Kidney tubule cell (primary cell): ENCODE measurements at regions not wholly inside any gene's neighbourhood (a gene's known extent, or its start where the extent isn't known, plus 50 kb on each side); places are given as distances from the start of the nearest gene placed in this dataset.

ENCODE experiments used
- DNase-seq: peaks from one replicate; pipeline ENCODE4 v3.0.0-alpha.2; 2018; ENCODE audit warnings: low spot score

DNA sequence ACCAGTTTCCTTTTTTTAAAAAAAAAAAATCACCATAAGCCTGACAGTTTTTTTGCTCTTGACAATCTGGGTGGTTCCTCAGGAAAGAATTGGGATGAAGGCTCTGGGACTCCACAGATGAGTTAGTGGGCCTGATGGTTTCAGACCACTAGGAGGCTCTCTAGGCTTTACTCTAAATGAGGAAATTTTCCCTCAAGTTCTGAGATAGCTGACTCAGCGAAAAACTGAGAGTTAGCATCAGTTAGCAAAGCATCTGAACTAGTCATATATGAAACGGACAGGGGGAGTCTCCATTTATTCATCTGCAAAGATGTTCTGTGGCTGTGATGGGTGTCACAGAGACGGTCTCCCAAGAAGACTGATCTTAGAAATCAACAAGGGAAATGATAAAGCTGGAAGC lies 314.3 kb upstream of the OR4E1 start:
- peak; percentile 43 for DNase-seq

DNA sequence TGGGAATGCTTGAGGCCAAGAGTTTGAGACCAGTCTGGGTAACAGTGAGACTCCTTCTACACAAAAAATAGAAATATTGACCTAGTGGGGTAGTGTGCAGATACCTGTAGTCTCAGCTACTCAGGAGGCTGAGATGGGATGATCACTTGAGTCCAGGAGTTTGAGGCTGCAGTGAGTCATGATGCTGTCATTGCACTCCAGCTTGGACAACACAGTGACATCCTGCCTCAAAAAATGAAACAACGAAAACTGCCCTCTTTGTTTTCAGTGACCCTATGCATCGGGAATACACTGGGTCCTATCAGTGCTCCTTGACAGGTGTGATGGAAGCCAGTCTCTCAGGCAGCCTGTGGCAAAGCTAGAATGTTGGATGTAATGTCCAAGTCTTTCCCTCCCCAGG lies 311.5 kb upstream of the OR4E1 start:
- peak; percentile 45 for DNase-seq

DNA sequence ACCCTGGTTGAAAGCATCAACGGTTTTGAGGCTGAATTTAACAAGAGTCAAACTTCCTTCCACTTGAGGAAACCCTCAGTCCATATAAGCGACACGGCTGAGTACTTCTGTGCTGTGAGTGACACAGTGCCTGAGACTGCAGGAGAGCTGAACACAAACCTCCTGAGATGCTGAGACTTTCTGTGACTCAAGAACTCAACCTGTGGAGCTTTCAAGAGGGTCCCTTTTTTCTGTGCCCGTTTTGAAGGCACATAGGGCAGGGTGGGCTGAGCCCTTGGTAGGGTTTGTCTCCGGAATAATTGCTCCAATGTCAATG lies 305.3 kb upstream of the OR4E1 start:
- DNase-seq = no peak

GRCh38 chr14:21978184-21978998 lies 304.8 kb upstream of the OR4E1 start:
- DNase-seq = peak; percentile 53

DNA sequence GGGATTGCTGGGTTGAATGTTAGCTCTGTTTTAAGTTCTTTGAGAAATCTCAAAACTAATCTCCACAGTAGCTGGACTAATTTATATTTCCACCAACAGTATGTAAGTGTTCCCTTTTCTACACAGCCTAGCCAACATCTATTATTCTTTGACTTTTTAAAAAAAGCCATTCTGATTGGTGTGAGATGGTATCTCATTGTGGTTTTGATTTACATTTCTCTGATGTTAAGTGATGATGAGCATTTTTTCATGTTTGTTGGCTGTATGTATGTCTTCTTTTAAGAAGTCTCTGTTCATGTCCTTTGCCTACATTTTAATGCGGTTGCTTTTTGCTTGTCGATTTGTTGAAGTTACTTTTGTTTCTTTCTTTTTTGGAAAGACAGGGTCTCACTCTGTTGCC lies 301.1 kb upstream of the OR4E1 start:
- DNase-seq = no peak

DNA sequence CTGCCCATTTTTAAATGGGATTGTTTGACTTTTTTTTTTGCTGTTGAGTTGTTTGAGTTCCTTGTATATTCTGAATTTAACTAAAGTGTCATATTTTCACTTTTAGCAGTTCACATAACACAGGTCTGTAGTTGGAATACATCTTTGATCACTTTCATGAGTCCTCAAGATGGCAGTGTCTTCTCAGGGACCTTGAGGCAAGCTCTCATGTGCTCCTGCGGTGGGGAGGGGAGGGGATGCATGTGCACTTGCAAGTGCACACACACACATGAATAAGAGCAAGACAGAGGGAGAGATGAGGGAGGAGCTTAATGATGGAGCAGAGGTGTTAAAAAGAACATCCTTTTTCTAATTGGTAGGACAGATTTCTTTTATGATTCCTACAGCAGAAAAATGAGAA lies 291.4 kb upstream of the OR4E1 start:
- DNase-seq = no peak

GRCh38 chr14:21964180-21964579 lies 290.6 kb upstream of the OR4E1 start:
- DNase-seq = no peak

DNA sequence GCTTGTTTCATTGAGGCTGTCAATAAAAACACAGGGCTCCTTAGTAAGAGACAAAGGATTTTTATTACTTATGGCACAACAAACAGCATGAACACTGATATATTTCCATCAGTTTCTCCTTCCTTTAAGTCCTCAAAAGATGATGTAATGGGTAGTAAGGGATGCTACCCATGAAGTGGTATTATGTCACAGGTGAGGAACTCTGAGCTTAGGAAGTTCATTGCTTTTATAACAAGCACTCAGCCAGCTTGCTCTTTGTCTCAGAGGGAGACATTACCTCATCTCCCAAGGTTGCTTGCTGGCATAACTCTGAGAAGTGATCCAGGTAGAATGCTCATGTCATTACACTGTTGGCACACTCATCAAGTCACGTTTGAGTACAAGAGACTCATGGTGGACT lies 287.0 kb upstream of the OR4E1 start:
- no peak for DNase-seq

- DNase-seq = no peak
Measured at GRCh38 chr14:21941885-21942284, 268.3 kb upstream of the OR4E1 start.

DNA sequence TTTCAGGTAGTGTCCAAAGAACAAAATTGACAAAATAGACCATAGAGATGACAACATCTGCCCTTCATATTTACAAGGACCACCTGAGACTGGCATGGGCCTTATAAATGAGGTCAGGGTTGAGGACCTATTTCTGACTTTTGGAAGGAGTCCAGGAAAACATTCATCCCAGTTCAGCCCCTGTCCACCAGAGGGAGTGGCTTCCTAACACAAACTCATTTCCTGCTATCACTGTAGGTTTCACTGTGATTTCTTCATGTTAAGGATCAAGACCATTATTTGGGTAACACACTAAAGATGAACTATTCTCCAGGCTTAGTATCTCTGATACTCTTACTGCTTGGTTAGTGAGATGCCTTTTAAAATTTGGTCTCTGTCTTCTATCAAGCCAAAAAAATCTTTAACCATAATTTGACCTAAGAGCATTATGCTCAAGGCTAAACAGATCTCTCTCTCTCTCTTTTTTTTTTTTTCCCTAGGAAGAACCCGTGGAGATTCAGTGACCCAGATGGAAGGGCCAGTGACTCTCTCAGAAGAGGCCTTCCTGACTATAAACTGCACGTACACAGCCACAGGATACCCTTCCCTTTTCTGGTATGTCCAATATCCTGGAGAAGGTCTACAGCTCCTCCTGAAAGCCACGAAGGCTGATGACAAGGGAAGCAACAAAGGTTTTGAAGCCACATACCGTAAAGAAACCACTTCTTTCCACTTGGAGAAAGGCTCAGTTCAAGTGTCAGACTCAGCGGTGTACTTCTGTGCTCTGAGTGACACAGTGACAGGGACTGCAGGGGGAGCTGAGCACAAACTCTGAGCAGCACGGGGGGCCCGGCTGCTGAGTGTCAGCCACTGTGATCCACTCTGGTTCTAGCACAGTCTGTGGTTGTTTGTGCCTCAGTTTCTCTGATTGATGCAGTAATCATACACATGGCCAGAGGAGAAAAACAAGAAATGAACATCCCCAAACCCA lies 267.6 kb upstream of the OR4E1 start:
- peak; percentile 50 for DNase-seq

- no peak for DNase-seq
Measured at GRCh38 chr14:21939836-21940235, 266.2 kb upstream of the OR4E1 start.

DNA sequence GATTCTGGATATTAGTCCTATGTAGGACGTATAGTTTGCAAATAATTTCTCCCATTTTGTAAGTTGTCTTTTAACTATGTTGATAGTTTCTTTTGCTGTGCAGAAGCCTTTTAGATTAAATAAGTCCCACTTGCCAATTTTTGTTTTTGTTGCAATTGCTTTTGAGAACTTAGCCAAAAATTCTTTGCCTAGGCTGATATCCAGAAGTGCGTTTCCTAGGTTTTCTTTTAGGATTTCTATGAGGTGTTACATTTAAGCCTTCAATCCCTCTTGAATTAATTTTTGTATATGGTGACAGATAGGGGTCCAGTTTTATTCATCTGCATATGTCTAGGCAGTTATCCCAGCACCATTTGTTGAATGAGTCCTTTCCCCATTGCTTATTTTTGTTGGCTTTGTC lies 264.4 kb upstream of the OR4E1 start:
- no peak for DNase-seq

- peak; percentile 26 for DNase-seq
Measured at GRCh38 chr14:21933681-21934080, 260.1 kb upstream of the OR4E1 start.

- DNase-seq = no peak
Measured at GRCh38 chr14:21924479-21924878, 250.9 kb upstream of the OR4E1 start.

DNA sequence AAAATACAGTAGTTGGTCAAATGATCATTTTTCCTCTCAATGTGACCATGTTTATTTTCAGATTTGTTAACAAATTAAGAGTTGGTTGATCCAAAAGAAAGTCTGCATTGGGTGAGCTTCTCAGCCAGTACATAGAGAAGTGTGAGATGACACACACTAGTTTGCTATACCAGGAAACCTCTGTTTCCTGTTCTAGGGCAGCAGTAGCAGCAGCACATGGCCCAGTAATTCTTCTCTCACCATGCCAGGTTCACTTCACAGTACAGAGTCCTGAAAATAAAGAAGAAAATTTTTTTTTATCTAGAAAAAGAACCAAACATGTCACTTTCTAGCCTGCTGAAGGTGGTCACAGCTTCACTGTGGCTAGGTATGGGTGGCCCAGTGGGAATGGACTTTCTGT lies 250.2 kb upstream of the OR4E1 start:
- no peak for DNase-seq

DNA sequence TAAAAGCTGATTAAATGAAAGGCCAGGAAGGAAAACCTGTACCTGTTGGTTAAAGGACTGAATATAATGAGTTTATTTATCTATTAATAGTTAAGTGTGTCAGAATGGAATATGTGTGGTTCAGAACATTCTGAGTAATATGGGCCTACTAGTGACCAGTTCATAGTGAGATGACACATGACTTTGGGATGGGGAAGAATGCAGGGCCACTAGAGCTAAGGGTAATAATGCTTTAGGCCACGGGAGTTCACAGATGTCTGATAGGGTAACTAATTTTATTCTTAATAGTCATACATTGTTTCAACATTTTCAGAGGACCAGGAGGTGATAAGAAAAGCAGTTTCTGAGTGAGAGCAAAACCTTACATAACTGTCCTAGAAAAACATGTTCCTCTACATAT lies 247.8 kb upstream of the OR4E1 start:
- peak; percentile 61 for DNase-seq

GRCh38 chr14:21917699-21918436 lies 244.2 kb upstream of the OR4E1 start:
- peak; percentile 69 for DNase-seq

DNA sequence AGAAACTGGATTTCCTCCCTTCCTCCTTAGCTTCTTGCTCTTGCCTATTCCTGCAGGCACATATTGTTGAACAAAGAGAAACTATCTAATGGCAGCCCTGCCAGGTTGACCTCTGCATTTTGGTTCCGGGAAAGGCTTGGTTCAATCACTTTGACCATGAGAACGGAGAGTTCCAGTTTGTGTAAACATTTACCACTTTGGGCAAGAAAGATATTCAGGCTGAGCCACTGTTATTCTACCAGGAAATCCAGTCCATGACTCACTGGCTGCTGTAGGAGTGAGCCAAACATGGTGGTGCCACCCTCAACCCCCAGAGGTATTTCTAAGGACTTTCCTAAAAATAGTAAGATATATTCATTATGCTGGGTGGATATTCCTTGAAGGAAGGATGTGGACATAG lies 242.2 kb upstream of the OR4E1 start:
- DNase-seq = peak; percentile 72

GRCh38 chr14:21913759-21914158 lies 240.1 kb upstream of the OR4E1 start:
- DNase-seq = peak; percentile 82

DNA sequence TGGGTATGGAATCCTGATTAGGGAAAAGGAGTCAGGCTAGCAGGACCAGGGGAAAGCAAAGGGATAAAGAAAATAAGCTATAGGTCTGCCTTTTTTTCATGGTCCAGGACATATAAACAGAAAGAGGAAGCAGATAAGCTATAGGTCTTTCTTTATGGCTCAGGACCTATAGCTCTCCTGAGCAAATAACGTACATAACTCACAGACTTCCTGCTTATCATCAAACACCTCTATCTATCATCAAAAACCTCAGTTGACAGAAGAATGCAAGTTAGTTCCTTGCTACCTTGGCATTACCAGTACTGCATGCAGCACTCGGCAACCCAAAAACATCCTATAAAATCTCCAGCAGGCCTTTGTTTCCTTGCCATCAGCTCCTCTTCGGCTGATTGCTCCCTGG lies 238.7 kb upstream of the OR4E1 start:
- DNase-seq = no peak

- no peak for DNase-seq
Measured at GRCh38 chr14:21911877-21912276, 238.3 kb upstream of the OR4E1 start.

GRCh38 chr14:21910260-21910659 lies 236.6 kb upstream of the OR4E1 start:
- no peak for DNase-seq
